Endothelial cell (in vitro differentiated cells): ENCODE measurements at regions not wholly inside any gene's neighbourhood (a gene's known extent, or its start where the extent isn't known, plus 50 kb on each side); places are given as distances from the start of the nearest gene placed in this dataset.

Experiments used
- DNase-seq: peaks from one replicate; pipeline ENCODE4 v3.0.0; 2021; ENCODE audit warnings: low spot score
- H3K27ac Mint-ChIP-seq: one replicate; pipeline ENCODE4 v1.8.0; 2021; ENCODE audit warnings: mixed read lengths, inconsistent platforms; ENCODE audit not compliant: unreplicated experiment
- H3K27me3 Mint-ChIP-seq: one replicate; pipeline ENCODE4 v1.8.0; 2021; ENCODE audit warnings: mild to moderate bottlenecking, moderate library complexity, mixed read lengths, inconsistent platforms; ENCODE audit not compliant: unreplicated experiment
- H3K36me3 Mint-ChIP-seq: one replicate; pipeline ENCODE4 v1.8.0; 2021; ENCODE audit warnings: mild to moderate bottlenecking, low read depth, mixed read lengths, inconsistent platforms; ENCODE audit not compliant: unreplicated experiment
- H3K4me1 Mint-ChIP-seq: one replicate; pipeline ENCODE4 v1.8.0; 2021; ENCODE audit warnings: mild to moderate bottlenecking, mixed read lengths, inconsistent platforms; ENCODE audit not compliant: unreplicated experiment
- H3K4me3 Mint-ChIP-seq: one replicate; pipeline ENCODE4 v1.8.0; 2021; ENCODE audit warnings: mild to moderate bottlenecking, mixed read lengths, inconsistent platforms; ENCODE audit not compliant: unreplicated experiment
- H3K9me3 Mint-ChIP-seq: one replicate; pipeline ENCODE4 v1.8.0; 2021; ENCODE audit warnings: mixed read lengths, inconsistent platforms; ENCODE audit not compliant: unreplicated experiment
- TF ChIP-seq, protein P1 (sequence below): fragments of 200-600 bp; sonication (generic); IDR thresholded peaks from one replicate; pipeline ENCODE4 v1.5.0; 2021; ENCODE audit warnings: antibody characterized with exemption; ENCODE audit not compliant: unreplicated experiment

DNA sequence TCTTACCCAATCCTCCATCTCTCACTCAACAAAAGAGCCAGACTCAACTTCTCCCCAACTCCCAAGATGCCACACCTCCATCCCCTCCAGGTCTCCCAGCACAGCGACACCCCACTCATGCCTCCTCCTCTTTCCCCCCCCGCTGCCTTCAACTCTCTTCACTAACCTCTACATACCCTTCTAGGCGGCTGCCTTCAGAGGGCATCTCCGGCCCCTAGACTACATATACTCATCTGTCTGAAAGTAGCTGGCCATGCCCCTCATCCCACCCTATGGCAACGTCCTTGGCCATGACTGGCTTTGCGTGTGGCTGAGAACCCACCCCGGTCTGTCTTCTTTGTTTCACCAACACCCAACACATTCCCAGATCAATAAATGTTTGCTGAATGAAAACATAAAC, 81.7 kb upstream of the TMEM45B start:
- Mint-ChIP-seq H3K36me3 (no peaks in the 10 kb centered on the region), H3K4me1 (no peaks in the 10 kb centered on the region), H3K27me3 (no peaks in the 10 kb centered on the region), H3K4me3 (no peak overlapping the region), H3K9me3 (no peaks in the 10 kb centered on the region), H3K27ac (no peak overlapping the region)
- DNase-seq = no peak
- TF ChIP-seq, protein P1, sequence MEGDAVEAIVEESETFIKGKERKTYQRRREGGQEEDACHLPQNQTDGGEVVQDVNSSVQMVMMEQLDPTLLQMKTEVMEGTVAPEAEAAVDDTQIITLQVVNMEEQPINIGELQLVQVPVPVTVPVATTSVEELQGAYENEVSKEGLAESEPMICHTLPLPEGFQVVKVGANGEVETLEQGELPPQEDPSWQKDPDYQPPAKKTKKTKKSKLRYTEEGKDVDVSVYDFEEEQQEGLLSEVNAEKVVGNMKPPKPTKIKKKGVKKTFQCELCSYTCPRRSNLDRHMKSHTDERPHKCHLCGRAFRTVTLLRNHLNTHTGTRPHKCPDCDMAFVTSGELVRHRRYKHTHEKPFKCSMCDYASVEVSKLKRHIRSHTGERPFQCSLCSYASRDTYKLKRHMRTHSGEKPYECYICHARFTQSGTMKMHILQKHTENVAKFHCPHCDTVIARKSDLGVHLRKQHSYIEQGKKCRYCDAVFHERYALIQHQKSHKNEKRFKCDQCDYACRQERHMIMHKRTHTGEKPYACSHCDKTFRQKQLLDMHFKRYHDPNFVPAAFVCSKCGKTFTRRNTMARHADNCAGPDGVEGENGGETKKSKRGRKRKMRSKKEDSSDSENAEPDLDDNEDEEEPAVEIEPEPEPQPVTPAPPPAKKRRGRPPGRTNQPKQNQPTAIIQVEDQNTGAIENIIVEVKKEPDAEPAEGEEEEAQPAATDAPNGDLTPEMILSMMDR = no peak

DNA sequence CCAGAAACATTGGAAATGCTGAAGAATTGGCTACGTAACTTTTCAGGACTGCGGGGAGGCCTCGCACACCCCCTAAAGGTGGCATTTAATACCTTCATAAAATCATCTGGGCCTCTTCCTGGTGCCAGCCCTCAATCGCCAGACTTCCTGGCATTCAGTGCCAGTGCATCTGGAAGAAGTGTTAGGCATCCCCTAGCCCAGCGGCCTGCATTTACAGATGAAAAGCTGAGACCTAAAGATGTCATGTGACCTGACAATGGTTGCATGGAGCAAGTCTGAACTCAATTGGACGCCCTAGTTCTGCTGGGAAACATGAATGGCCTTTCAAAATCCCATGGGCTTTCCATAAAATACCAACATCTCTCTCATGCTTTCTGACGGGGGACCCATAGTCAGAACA, 81.0 kb upstream of the TMEM45B start:
- H3K27ac Mint-ChIP-seq = no peak overlapping the region
- H3K4me3 Mint-ChIP-seq = no peak overlapping the region
- H3K36me3 Mint-ChIP-seq = no peaks in the 10 kb centered on the region
- no peak for DNase-seq
- TF ChIP-seq, protein P1 = no peak
- H3K27me3 Mint-ChIP-seq = no peaks in the 10 kb centered on the region
- no peaks in the 10 kb centered on the region for H3K4me1 Mint-ChIP-seq
- H3K9me3 Mint-ChIP-seq = no peaks in the 10 kb centered on the region

DNA sequence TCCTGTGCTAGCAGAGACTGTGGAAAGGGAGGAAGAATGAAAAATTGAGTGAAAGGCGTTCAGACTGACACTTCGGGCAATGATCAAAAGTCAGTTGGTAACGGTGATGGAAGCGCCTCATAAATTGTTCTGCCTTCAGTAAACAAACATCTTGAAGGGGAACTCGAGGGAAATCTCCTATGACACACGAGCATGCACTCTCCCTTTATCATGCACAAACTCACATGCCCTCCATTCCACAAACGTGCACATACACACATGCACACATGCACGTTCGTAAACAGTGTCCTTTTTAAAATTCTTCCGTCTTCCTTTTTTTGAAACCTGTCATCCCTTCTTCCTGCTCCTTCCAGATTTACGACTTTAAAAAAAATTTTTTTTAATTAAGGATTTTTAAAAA, 77.8 kb upstream of the TMEM45B start:
- no peaks in the 10 kb centered on the region for H3K36me3 Mint-ChIP-seq
- H3K4me3 Mint-ChIP-seq = no peak overlapping the region
- H3K9me3 Mint-ChIP-seq = no peaks in the 10 kb centered on the region
- H3K27ac Mint-ChIP-seq = no peak overlapping the region
- H3K4me1 Mint-ChIP-seq = no peaks in the 10 kb centered on the region
- DNase-seq = no peak
- no peaks in the 10 kb centered on the region for H3K27me3 Mint-ChIP-seq
- TF ChIP-seq, protein P1 = no peak

DNA sequence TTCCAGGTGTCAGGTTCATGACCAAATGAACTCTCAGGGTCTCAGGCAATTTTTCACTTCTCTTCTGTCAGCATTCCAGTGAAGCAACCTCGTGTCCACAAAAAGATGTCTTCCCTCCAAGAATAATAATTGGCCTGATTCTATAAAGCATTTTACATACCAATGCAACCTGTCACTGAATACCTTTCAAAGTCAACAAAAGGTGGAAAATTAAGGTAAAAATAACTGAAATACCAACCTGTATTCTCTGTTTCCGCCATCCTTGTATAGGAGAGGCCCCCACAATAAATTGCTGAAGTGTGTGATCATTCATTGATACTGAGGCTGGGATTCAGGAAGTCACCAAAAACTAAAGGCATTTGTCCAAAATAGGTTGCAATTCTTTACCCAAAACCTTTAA, 77.4 kb upstream of the TMEM45B start:
- Mint-ChIP-seq H3K36me3 (no peaks in the 10 kb centered on the region), H3K27me3 (no peaks in the 10 kb centered on the region), H3K4me1 (no peaks in the 10 kb centered on the region), H3K4me3 (no peak overlapping the region), H3K27ac (no peak overlapping the region), H3K9me3 (no peaks in the 10 kb centered on the region)
- no peak for DNase-seq
- TF ChIP-seq, protein P1 = no peak

DNA sequence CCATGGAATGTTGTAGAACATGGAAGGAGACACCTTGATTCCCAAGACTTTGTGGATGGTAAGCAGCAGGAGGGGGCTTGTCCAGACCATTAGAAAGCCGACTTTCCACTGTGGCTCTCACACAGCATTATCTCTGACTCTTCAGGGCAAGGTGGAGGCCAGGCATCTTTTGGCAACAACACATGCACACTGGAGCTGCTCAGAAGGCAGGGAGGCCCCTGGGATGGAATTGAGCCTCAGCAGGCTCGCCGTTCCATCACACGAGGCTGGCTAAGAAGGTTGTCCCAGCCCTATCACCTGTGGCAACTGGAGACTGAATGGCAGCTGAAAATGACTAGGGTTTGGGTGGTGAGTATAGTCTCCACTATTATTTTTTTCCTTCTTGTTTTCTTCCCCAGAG, 76.3 kb upstream of the TMEM45B start:
- no peak overlapping the region for H3K4me3 Mint-ChIP-seq
- H3K27ac Mint-ChIP-seq = no peak overlapping the region
- DNase-seq = no peak

More for the DNA sequence above, 76.3 kb upstream of the TMEM45B start:
- TF ChIP-seq, protein P1 = no peak
- Mint-ChIP-seq H3K36me3 (no peaks in the 10 kb centered on the region), H3K4me1 (no peaks in the 10 kb centered on the region), H3K9me3 (no peaks in the 10 kb centered on the region), H3K27me3 (no peaks in the 10 kb centered on the region)
